CD4-positive, alpha-beta memory T cell (primary cell): ENCODE measurements at regions not wholly inside any gene's neighbourhood (a gene's known extent, or its start where the extent isn't known, plus 50 kb on each side); places are given as distances from the start of the nearest gene placed in this dataset.
"Not testable (repeated sequence)": the region's sequence is repeated elsewhere in the genome, so short reads cannot be mapped to it uniquely, and the experiment has no call there.

Source experiments
- CTCF ChIA-PET: fragments of 350-600 bp; sonication (Branson Sonifier 250); formaldehyde crosslinking; loops from one replicate; lab custom pipeline; 2021; ENCODE audit warnings: inconsistent platforms; ENCODE audit not compliant: partially characterized antibody; lab: Charles Lee
- POLR2A ChIA-PET: fragments of 350-600 bp; sonication (Branson Sonifier 250); formaldehyde crosslinking; loops from one replicate; lab custom pipeline; 2021; ENCODE audit not compliant: partially characterized antibody; lab: Charles Lee
- DNase-seq, 5 donors: peaks; one replicate each; pipeline versions ENCODE4 v3.0.0 to v3.0.0-alpha.2; 2020 to 2022; ENCODE audit warnings: mixed read lengths in 1 of 5
- H3K27ac ChIP-seq: one replicate; pipeline ENCODE4 v1.7.0; 2013; ENCODE audit warnings: low read depth, low read length
- H3K27me3 ChIP-seq: 2 replicates; pipeline ENCODE4 v1.7.0; 2013; ENCODE audit warnings: mild to moderate bottlenecking, low read length, moderate library complexity; ENCODE audit not compliant: insufficient read depth
- H3K36me3 ChIP-seq: 2 replicates; pipeline ENCODE4 v1.7.0; 2013; ENCODE audit warnings: mild to moderate bottlenecking, low read length, moderate library complexity; ENCODE audit not compliant: insufficient read depth
- H3K4me1 ChIP-seq: 2 replicates; pipeline ENCODE4 v1.7.0; 2013; ENCODE audit warnings: mild to moderate bottlenecking, low read length, moderate library complexity; ENCODE audit not compliant: insufficient read depth
- H3K4me3 ChIP-seq, 2 donors: one replicate each; pipeline ENCODE4 v1.7.0; 2013; ENCODE audit warnings: low read length in 2 of 2, mild to moderate bottlenecking in 1 of 2
- H3K9me3 ChIP-seq, 2 donors: one replicate each; pipeline ENCODE4 v1.7.0; 2013; ENCODE audit warnings: low read length in 2 of 2, control low read depth in 1 of 2; ENCODE audit not compliant: control insufficient read depth in 1 of 2
- H3K27ac Mint-ChIP-seq, 7 donors: one replicate each; pipeline ENCODE4 v1.8.0; 2020 to 2021; ENCODE audit warnings: mixed read lengths in 7 of 7, mild to moderate bottlenecking in 6 of 7, inconsistent platforms in 3 of 7, moderate library complexity in 3 of 7
- H3K27me3 Mint-ChIP-seq, 2 donors: one replicate each; pipeline ENCODE4 v1.8.0; 2020 to 2021; ENCODE audit warnings: mixed read lengths in 2 of 2
- H3K36me3 Mint-ChIP-seq, 2 donors: one replicate each; pipeline ENCODE4 v1.8.0; 2020 to 2021; ENCODE audit warnings: mixed read lengths in 2 of 2, inconsistent platforms in 1 of 2, mild to moderate bottlenecking in 1 of 2
- H3K4me1 Mint-ChIP-seq, 4 donors: one replicate each; pipeline ENCODE4 v1.8.0; 2020 to 2021; ENCODE audit warnings: mixed read lengths in 4 of 4, mild to moderate bottlenecking in 1 of 4
- H3K4me3 Mint-ChIP-seq, 8 donors: one replicate each; pipeline ENCODE4 v1.8.0; 2020 to 2021; ENCODE audit warnings: mixed read lengths in 8 of 8, mild to moderate bottlenecking in 7 of 8, moderate library complexity in 6 of 8, inconsistent platforms in 3 of 8
- H3K9me3 Mint-ChIP-seq, 8 donors: one replicate each; pipeline ENCODE4 v1.8.0; 2020 to 2021; ENCODE audit warnings: mixed read lengths in 8 of 8, mild to moderate bottlenecking in 5 of 8, inconsistent platforms in 3 of 8, moderate library complexity in 1 of 8
- intact Hi-C: fragments of 100-400 bp; cut with micrococcal nuclease; formaldehyde crosslinking; loops from one replicate; pipeline ENCODE4 v1.15.1; 2023

DNA sequence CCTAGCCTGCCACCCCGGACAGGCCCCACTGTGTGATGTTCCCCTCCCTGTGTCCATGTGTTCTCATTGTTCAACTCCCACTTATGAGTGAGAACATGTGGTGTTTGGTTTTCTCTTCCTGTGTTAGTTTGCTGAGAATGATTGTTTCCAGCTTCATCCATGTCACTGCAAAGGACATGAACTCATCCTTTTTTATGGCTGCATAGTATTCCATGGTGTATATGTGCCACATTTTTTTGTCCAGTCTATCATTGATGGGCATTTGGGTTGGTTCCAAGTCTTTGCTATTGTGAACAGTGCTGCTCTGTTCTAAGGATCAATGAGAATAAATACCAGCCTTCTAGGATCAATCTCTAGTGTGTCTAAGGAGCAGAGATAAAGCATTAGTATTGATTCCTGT lies 543.9 kb upstream of the ZNF804A start:
- H3K9me3 ChIP-seq, H3K4me3 ChIP-seq, CTCF ChIA-PET, H3K27me3 ChIP-seq, H3K27ac Mint-ChIP-seq, POLR2A ChIA-PET, H3K9me3 Mint-ChIP-seq, H3K27ac ChIP-seq, H3K4me3 Mint-ChIP-seq, H3K4me1 Mint-ChIP-seq, intact Hi-C loops, H3K4me1 ChIP-seq, DNase-seq, H3K36me3 Mint-ChIP-seq, H3K27me3 Mint-ChIP-seq, H3K36me3 ChIP-seq: not testable (repeated sequence)

- Histone ChIP-seq H3K4me3 (no peak overlapping the region), H3K36me3 (no peaks in the 10 kb centered on the region), H3K4me1 (no peaks in the 10 kb centered on the region), H3K27me3 (no peaks in the 10 kb centered on the region), H3K27ac (no peak overlapping the region), H3K9me3 (no peaks in the 10 kb centered on the region)
- DNase-seq, result no peak
- H3K27ac Mint-ChIP-seq, result no peak overlapping the region
- POLR2A ChIA-PET, result no interaction called here
- H3K36me3 Mint-ChIP-seq, result no peaks in the 10 kb centered on the region
- H3K4me3 Mint-ChIP-seq, result no peak overlapping the region
- H3K4me1 Mint-ChIP-seq, result no peaks in the 10 kb centered on the region
- no peaks in the 10 kb centered on the region for H3K27me3 Mint-ChIP-seq
- CTCF ChIA-PET, result no interaction called here
- intact Hi-C loops, result no loop called here
- peaks cover 0 to 13% (median 4%) of the 10 kb centered on the region in 8 donors for H3K9me3 Mint-ChIP-seq
Observed at GRCh38 chr2:184057910-184058309, 540.4 kb upstream of the ZNF804A start.

- H3K4me3 ChIP-seq, H3K4me1 ChIP-seq, H3K36me3 Mint-ChIP-seq, H3K36me3 ChIP-seq, H3K27ac ChIP-seq, H3K9me3 ChIP-seq, CTCF ChIA-PET, H3K27me3 ChIP-seq, DNase-seq, H3K27me3 Mint-ChIP-seq, H3K4me1 Mint-ChIP-seq, POLR2A ChIA-PET, H3K4me3 Mint-ChIP-seq, intact Hi-C loops, H3K27ac Mint-ChIP-seq: not testable (repeated sequence)
- H3K9me3 Mint-ChIP-seq, result peaks cover 0 to 15% (median 8%) of the 10 kb centered on the region in 8 donors
Observed at GRCh38 chr2:184060268-184060667, 538.1 kb upstream of the ZNF804A start.

GRCh38 chr2:184067502-184067901 lies 530.8 kb upstream of the ZNF804A start:
- POLR2A ChIA-PET, result no interaction called here
- Histone ChIP-seq H3K4me3 (no peak overlapping the region), H3K27ac (no peak overlapping the region), H3K4me1 (no peaks in the 10 kb centered on the region), H3K36me3 (no peaks in the 10 kb centered on the region), H3K27me3 (no peaks in the 10 kb centered on the region), H3K9me3 (no peaks in the 10 kb centered on the region)
- H3K27me3 Mint-ChIP-seq, result no peaks in the 10 kb centered on the region
- H3K27ac Mint-ChIP-seq, result no peak overlapping the region
- CTCF ChIA-PET, result no interaction called here
- H3K4me3 Mint-ChIP-seq, result no peak overlapping the region
- no peaks in the 10 kb centered on the region for H3K36me3 Mint-ChIP-seq
- DNase-seq, result no peak
- H3K4me1 Mint-ChIP-seq, result no peaks in the 10 kb centered on the region
- H3K9me3 Mint-ChIP-seq, result peaks cover 0 to 15% (median 4%) of the 10 kb centered on the region in 8 donors
- intact Hi-C loops, result no loop called here

GRCh38 chr2:184072470-184072869 lies 525.9 kb upstream of the ZNF804A start:
- no peak for DNase-seq
- intact Hi-C loops, result no loop called here
- H3K27ac Mint-ChIP-seq, result no peak overlapping the region
- no peak overlapping the region for H3K4me3 Mint-ChIP-seq
- Histone ChIP-seq H3K4me3 (no peak overlapping the region), H3K36me3 (no peaks in the 10 kb centered on the region), H3K27ac (no peak overlapping the region), H3K27me3 (no peaks in the 10 kb centered on the region), H3K9me3 (no peaks in the 10 kb centered on the region), H3K4me1 (no peaks in the 10 kb centered on the region)
- peaks cover 0 to 6% (median 1%) of the 10 kb centered on the region in 8 donors for H3K9me3 Mint-ChIP-seq
- H3K27me3 Mint-ChIP-seq, result no peaks in the 10 kb centered on the region
- POLR2A ChIA-PET, result no interaction called here
- CTCF ChIA-PET, result no interaction called here
- H3K36me3 Mint-ChIP-seq, result no peaks in the 10 kb centered on the region
- H3K4me1 Mint-ChIP-seq, result no peaks in the 10 kb centered on the region

DNA sequence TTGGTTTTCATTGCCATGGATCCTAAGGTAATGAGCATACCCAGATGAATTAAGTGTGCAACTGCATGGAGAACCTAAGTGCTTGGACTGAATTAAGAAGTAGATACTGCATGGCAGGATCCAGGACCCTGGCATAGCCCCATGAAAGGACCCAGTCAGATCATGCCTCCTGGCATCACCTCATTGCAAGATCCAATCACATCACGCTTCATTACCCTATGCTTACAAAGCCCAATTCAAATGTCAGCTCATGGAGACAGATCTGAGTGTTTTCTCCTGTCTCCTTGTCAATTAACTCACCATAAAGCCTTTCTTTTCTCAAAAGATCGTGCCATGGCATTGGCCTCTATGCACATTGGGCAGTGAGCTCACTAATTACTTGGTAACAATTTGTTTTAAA lies 519.8 kb upstream of the ZNF804A start:
- H3K4me1 ChIP-seq, result no peaks in the 10 kb centered on the region
- H3K4me3 ChIP-seq, result no peak overlapping the region
- ChIA-PET CTCF (no interaction called here), POLR2A (no interaction called here)
- Mint-ChIP-seq H3K36me3 (no peaks in the 10 kb centered on the region), H3K9me3 (peaks cover 0 to 13% (median 4%) of the 10 kb centered on the region in 8 donors), H3K4me3 (no peak overlapping the region), H3K27me3 (no peaks in the 10 kb centered on the region), H3K4me1 (no peaks in the 10 kb centered on the region), H3K27ac (no peak overlapping the region)
- H3K9me3 ChIP-seq, result no peaks in the 10 kb centered on the region
- no peak for DNase-seq
- no peaks in the 10 kb centered on the region for H3K36me3 ChIP-seq
- H3K27ac ChIP-seq, result no peak overlapping the region
- intact Hi-C loops, result no loop called here
- H3K27me3 ChIP-seq, result no peaks in the 10 kb centered on the region

DNA sequence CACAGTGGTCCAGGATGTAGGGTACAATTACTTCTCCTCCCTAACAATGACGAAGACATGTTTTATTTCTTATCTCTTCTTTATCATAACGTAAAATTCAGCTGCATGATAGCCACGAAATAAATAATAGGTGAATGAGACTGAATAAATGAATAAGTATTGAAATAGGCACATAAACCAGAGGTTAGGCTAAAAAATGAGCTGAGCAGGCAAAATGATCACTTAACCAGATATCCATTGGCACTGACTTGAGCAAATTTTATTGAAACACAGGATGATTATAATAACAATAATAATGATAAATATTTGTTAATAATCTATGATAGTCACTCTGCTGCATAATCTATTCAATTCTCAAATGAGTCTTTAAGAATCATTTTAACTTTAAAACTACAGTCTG lies 506.9 kb upstream of the ZNF804A start:
- Mint-ChIP-seq H3K27ac (no peak overlapping the region), H3K27me3 (no peaks in the 10 kb centered on the region), H3K4me3 (no peak overlapping the region), H3K4me1 (no peaks in the 10 kb centered on the region), H3K36me3 (no peaks in the 10 kb centered on the region), H3K9me3 (peaks cover 0 to 7% (median 0%) of the 10 kb centered on the region in 8 donors)
- H3K4me1 ChIP-seq, result no peaks in the 10 kb centered on the region
- intact Hi-C loops, result no loop called here
- H3K27me3 ChIP-seq, result no peaks in the 10 kb centered on the region
- H3K9me3 ChIP-seq, result no peaks in the 10 kb centered on the region
- no peak overlapping the region for H3K27ac ChIP-seq
- DNase-seq, result no peak
- ChIA-PET POLR2A (no interaction called here), CTCF (no interaction called here)
- H3K4me3 ChIP-seq, result no peak overlapping the region
- H3K36me3 ChIP-seq, result no peaks in the 10 kb centered on the region

DNA sequence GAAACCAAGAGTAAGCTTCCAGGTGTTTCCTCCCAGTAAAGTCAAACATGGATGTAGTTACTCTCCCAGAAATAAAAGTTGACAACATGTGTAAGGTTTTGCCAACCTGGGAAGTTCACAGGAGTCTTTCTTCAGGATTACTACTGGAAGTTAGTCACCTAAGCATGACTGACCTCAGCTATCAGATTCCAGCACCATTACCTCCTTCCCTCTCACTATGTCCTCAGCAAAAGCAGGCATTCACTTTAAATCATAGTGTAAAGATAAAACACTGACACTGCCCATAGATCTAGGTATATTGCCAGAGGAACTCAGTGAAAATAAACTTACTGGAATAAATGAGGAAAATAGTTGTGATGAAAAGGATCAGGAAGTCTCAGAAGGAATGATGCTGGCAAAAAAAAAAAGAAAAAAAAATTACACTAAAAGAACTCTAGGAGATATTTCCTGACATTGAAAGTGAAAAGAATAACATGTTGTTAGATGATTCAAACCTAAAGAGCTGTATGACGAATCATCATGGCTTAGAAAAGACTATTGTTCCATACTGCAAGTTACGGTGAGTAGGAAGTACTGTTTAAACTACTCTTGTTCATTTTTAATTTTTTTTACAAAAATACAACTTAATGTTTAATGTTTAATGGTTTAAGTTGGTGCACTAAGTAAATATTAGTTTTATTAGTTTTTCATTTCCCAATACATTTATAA lies 484.5 kb upstream of the ZNF804A start:
- no peaks in the 10 kb centered on the region for H3K27me3 ChIP-seq
- Mint-ChIP-seq H3K4me3 (no peak overlapping the region), H3K27me3 (no peaks in the 10 kb centered on the region), H3K4me1 (no peaks in the 10 kb centered on the region), H3K9me3 (peaks cover 0 to 9% (median 4%) of the 10 kb centered on the region in 8 donors), H3K27ac (no peak overlapping the region), H3K36me3 (no peaks in the 10 kb centered on the region)
- no peak overlapping the region for H3K4me3 ChIP-seq
- intact Hi-C loops, result no loop called here
- ChIA-PET CTCF (no interaction called here), POLR2A (no interaction called here)
- H3K9me3 ChIP-seq, result no peaks in the 10 kb centered on the region
- no peak for DNase-seq
- H3K36me3 ChIP-seq, result no peaks in the 10 kb centered on the region
- H3K27ac ChIP-seq, result no peak overlapping the region
- H3K4me1 ChIP-seq, result no peaks in the 10 kb centered on the region
